ENCODE measurements at regions not wholly inside any gene's neighbourhood (a gene's known extent, or its start where the extent isn't known, plus 50 kb on each side); places are given as distances from the start of the nearest gene placed in this dataset.
"Not testable (repeated sequence)": the region's sequence is repeated elsewhere in the genome, so short reads cannot be mapped to it uniquely, and the experiment has no call there.

GRCh38 chr17:20908313-20909267, 134.2 kb downstream of the USP22 start:
- POLR2A ChIA-PET = no interaction called here

GRCh38 chr17:20914658-20915057, 128.2 kb downstream of the USP22 start:
- Histone ChIP-seq H3K9me3 (ENCODE audit: control insufficient read depth in 1 of 2, insufficient read depth in 1 of 2, low read length in 2 of 2) (no peaks in the 10 kb centered on the region), H3K36me3 (ENCODE audit: insufficient read depth, low read length) (no peaks in the 10 kb centered on the region), H3K4me3 (ENCODE audit: low read length) (no peak overlapping the region), H3K27ac (ENCODE audit: low read depth in 1 of 2, low read length in 2 of 2) (no peak overlapping the region), H3K4me1 (ENCODE audit: insufficient read depth, low read length) (no peaks in the 10 kb centered on the region), H3K27me3 (ENCODE audit: control insufficient read depth in 1 of 2, insufficient read depth in 2 of 2, low read length in 2 of 2) (no peaks in the 10 kb centered on the region)
- ATAC-seq (ENCODE audit: poor library complexity) = no peak
- H3K36me3 Mint-ChIP-seq (ENCODE audit: low read depth) = no peaks in the 10 kb centered on the region
- H3K27ac Mint-ChIP-seq = no peak overlapping the region
- CTCF ChIA-PET = no interaction called here
- peaks cover 9% of the 10 kb centered on the region for H3K27me3 Mint-ChIP-seq
- intact Hi-C loops (cut with DNase I, micrococcal nuclease) = no loop called here
- H3K9me3 Mint-ChIP-seq = no peaks in the 10 kb centered on the region
- H3K4me1 Mint-ChIP-seq (ENCODE audit: low read depth) = peaks cover 4% of the 10 kb centered on the region
- TF ChIP-seq CTCF (IDR thresholded peaks at IDR 0.05) = no peak
- no peak overlapping the region for H3K4me3 Mint-ChIP-seq
- DNase-seq = no peak
- POLR2A ChIA-PET = no interaction called here

More at GRCh38 chr17:20908313-20909267, 134.2 kb downstream of the USP22 start:
- Histone ChIP-seq H3K27me3 (ENCODE audit: control insufficient read depth in 1 of 2, insufficient read depth in 2 of 2, low read length in 2 of 2) (peaks cover 0 to under 1% of the 10 kb centered on the region in 2 experiments), H3K4me3 (ENCODE audit: low read length) (peak overlapping the region; percentile 66), H3K9me3 (ENCODE audit: control insufficient read depth in 1 of 2, insufficient read depth in 1 of 2, low read length in 2 of 2) (no peaks in the 10 kb centered on the region), H3K36me3 (ENCODE audit: insufficient read depth, low read length) (no peaks in the 10 kb centered on the region), H3K27ac (ENCODE audit: low read depth in 1 of 2, low read length in 2 of 2) (no peak overlapping the region), H3K4me1 (ENCODE audit: insufficient read depth, low read length) (peaks cover 12% of the 10 kb centered on the region)
- peak overlapping the region; percentile 73 for H3K4me3 Mint-ChIP-seq
- ATAC-seq (ENCODE audit: poor library complexity) = peak; percentile 99
- CTCF ChIA-PET = no interaction called here
- intact Hi-C loops (cut with DNase I, micrococcal nuclease) = loop anchor here (1.0 to 5.0 kb wide), 2 partner anchors 134 to 135 kb away; partner anchors contain the start of gene USP22 (in 2 of the 2)
- peak; percentile 48 to 88 (median 70) for DNase-seq
- peak; percentile 51 for TF ChIP-seq CTCF (IDR thresholded peaks at IDR 0.05)
- no peaks in the 10 kb centered on the region for H3K36me3 Mint-ChIP-seq (ENCODE audit: low read depth)
- H3K27ac Mint-ChIP-seq = peak overlapping the region; percentile 30
- peaks cover under 1% of the 10 kb centered on the region for H3K27me3 Mint-ChIP-seq
- H3K9me3 Mint-ChIP-seq = no peaks in the 10 kb centered on the region
- peaks cover 11% of the 10 kb centered on the region for H3K4me1 Mint-ChIP-seq (ENCODE audit: low read depth)

GRCh38 chr17:20916383-20916782, 126.4 kb downstream of the USP22 start:
- Mint-ChIP-seq H3K36me3 (ENCODE audit: low read depth) (no peaks in the 10 kb centered on the region), H3K27ac (no peak overlapping the region), H3K9me3 (no peaks in the 10 kb centered on the region), H3K4me3 (no peak overlapping the region), H3K27me3 (peaks cover 17% of the 10 kb centered on the region), H3K4me1 (ENCODE audit: low read depth) (peaks cover 4% of the 10 kb centered on the region)
- DNase-seq = no peak
- H3K27ac ChIP-seq (ENCODE audit: low read depth in 1 of 2, low read length in 2 of 2) = no peak overlapping the region
- CTCF ChIA-PET = interaction anchor here (0.5 kb wide), 1 partner anchor 47 kb away, joined by 3 read pairs; no protein-coding TSS in a partner anchor
- no peaks in the 10 kb centered on the region for H3K9me3 ChIP-seq (ENCODE audit: control insufficient read depth in 1 of 2, insufficient read depth in 1 of 2, low read length in 2 of 2)
- no peak for TF ChIP-seq CTCF (IDR thresholded peaks at IDR 0.05)
- no peaks in the 10 kb centered on the region for H3K4me1 ChIP-seq (ENCODE audit: insufficient read depth, low read length)
- POLR2A ChIA-PET = no interaction called here
- no peak overlapping the region for H3K4me3 ChIP-seq (ENCODE audit: low read length)
- ATAC-seq (ENCODE audit: poor library complexity) = no peak
- H3K36me3 ChIP-seq (ENCODE audit: insufficient read depth, low read length) = no peaks in the 10 kb centered on the region
- no peaks in the 10 kb centered on the region for H3K27me3 ChIP-seq (ENCODE audit: control insufficient read depth in 1 of 2, insufficient read depth in 2 of 2, low read length in 2 of 2)
- intact Hi-C loops (cut with DNase I, micrococcal nuclease) = no loop called here

GRCh38 chr17:20917610-20918306, 125.1 kb downstream of the USP22 start:
- H3K27me3 ChIP-seq (ENCODE audit: control insufficient read depth in 1 of 2, insufficient read depth in 2 of 2, low read length in 2 of 2); CTCF ChIA-PET; H3K9me3 ChIP-seq (ENCODE audit: control insufficient read depth in 1 of 2, insufficient read depth in 1 of 2, low read length in 2 of 2); H3K4me3 ChIP-seq (ENCODE audit: low read length); H3K4me1 Mint-ChIP-seq (ENCODE audit: low read depth); H3K27ac ChIP-seq (ENCODE audit: low read depth in 1 of 2, low read length in 2 of 2); H3K36me3 ChIP-seq (ENCODE audit: insufficient read depth, low read length); POLR2A ChIA-PET; DNase-seq; ATAC-seq (ENCODE audit: poor library complexity); intact Hi-C loops (cut with DNase I, micrococcal nuclease); H3K27ac Mint-ChIP-seq; H3K9me3 Mint-ChIP-seq; H3K4me3 Mint-ChIP-seq; H3K36me3 Mint-ChIP-seq (ENCODE audit: low read depth); H3K4me1 ChIP-seq (ENCODE audit: insufficient read depth, low read length): not testable (repeated sequence)
- peaks cover 17% of the 10 kb centered on the region for H3K27me3 Mint-ChIP-seq

Measured in CD4-positive, alpha-beta T cell (primary cell).